Right renal cortex interstitium (tissue), 3 donors: ENCODE measurements at regions not wholly inside any gene's neighbourhood (a gene's known extent, or its start where the extent isn't known, plus 50 kb on each side); places are given as distances from the start of the nearest gene placed in this dataset.

ENCODE experiments used
- DNase-seq, 3 donors: peaks; one replicate each; pipeline ENCODE4 v3.0.0-alpha.2; 2013; ENCODE audit warnings: low read depth in 3 of 3, low spot score in 2 of 3

- no peak for DNase-seq
Observed at GRCh38 chr10:36089790-36090440, 447.8 kb upstream of the FZD8 start.

- no peak for DNase-seq
Observed at GRCh38 chr10:36087006-36088005, 445.2 kb upstream of the FZD8 start.

- no peak for DNase-seq
Observed at GRCh38 chr10:36075196-36075595, 433.1 kb upstream of the FZD8 start.

- DNase-seq = no peak
Observed at GRCh38 chr10:36073796-36074345, 431.8 kb upstream of the FZD8 start.

GRCh38 chr10:36068542-36068941 is 426.4 kb upstream of the FZD8 start:
- no peak for DNase-seq

GRCh38 chr10:36067748-36068147 is 425.7 kb upstream of the FZD8 start:
- DNase-seq = no peak

GRCh38 chr10:36066850-36067249 is 424.8 kb upstream of the FZD8 start:
- DNase-seq = no peak

- no peak for DNase-seq
Observed at GRCh38 chr10:36066102-36066501, 424.0 kb upstream of the FZD8 start.

- no peak for DNase-seq
Observed at GRCh38 chr10:36063396-36063795, 421.3 kb upstream of the FZD8 start.

GRCh38 chr10:36057731-36058130 is 415.6 kb upstream of the FZD8 start:
- DNase-seq = no peak

- DNase-seq = no peak
Observed at GRCh38 chr10:36057180-36057579, 415.1 kb upstream of the FZD8 start.

GRCh38 chr10:36053775-36054174 is 411.7 kb upstream of the FZD8 start:
- no peak for DNase-seq

- no peak for DNase-seq
Observed at GRCh38 chr10:36053271-36053670, 411.2 kb upstream of the FZD8 start.

- DNase-seq = no peak
Observed at GRCh38 chr10:36051500-36051991, 409.4 kb upstream of the FZD8 start.

GRCh38 chr10:36050763-36051499 is 408.8 kb upstream of the FZD8 start:
- DNase-seq = no peak

GRCh38 chr10:36048780-36049179 is 406.7 kb upstream of the FZD8 start:
- DNase-seq = no peak

- DNase-seq = no peak
Observed at GRCh38 chr10:36048236-36048635, 406.1 kb upstream of the FZD8 start.

- no peak for DNase-seq
Observed at GRCh38 chr10:36042135-36042534, 400.0 kb upstream of the FZD8 start.

- DNase-seq = no peak
Observed at GRCh38 chr10:36038316-36038955, 396.3 kb upstream of the FZD8 start.

GRCh38 chr10:36036137-36036536 is 394.0 kb upstream of the FZD8 start:
- DNase-seq = no peak
